Astrocyte (in vitro differentiated cells and primary cell): ENCODE measurements at regions not wholly inside any gene's neighbourhood (a gene's known extent, or its start where the extent isn't known, plus 50 kb on each side); places are given as distances from the start of the nearest gene placed in this dataset.

Experiments used
- EZH2 ChIP-seq: IDR thresholded peaks from 2 replicates; pipeline ENCODE4 v1.6.1; 2012; ENCODE audit warnings: mild to moderate bottlenecking, low read length, inconsistent platforms; ENCODE audit not compliant: insufficient read depth
- TF ChIP-seq, protein P1 (sequence below): IDR thresholded peaks from 2 replicates; pipeline ENCODE4 v1.5.1; 2011; ENCODE audit warnings: low read depth, mild to moderate bottlenecking, inconsistent platforms, low read length, moderate library complexity; ENCODE audit not compliant: insufficient read depth

DNA sequence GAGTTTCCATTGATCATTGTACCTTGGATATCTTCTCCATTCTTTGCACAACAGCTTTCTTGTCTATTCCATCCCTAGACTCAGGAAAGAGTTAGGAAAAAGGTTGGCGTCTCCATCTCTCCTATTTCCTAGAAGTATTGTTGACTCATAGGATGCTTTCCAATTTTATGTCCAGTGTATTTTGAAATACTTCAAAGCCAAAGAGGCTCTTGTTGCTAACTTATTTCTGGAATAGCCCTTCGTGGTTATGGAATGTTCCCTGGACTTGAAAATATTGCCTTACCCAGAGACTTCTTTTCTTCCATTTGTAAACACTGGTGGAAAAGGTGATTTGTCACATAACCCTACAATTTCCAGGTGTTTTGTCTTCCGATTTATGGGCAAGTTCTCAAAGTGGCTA is 402.3 kb upstream of the ZNF608 start:
- TF ChIP-seq, protein P1, sequence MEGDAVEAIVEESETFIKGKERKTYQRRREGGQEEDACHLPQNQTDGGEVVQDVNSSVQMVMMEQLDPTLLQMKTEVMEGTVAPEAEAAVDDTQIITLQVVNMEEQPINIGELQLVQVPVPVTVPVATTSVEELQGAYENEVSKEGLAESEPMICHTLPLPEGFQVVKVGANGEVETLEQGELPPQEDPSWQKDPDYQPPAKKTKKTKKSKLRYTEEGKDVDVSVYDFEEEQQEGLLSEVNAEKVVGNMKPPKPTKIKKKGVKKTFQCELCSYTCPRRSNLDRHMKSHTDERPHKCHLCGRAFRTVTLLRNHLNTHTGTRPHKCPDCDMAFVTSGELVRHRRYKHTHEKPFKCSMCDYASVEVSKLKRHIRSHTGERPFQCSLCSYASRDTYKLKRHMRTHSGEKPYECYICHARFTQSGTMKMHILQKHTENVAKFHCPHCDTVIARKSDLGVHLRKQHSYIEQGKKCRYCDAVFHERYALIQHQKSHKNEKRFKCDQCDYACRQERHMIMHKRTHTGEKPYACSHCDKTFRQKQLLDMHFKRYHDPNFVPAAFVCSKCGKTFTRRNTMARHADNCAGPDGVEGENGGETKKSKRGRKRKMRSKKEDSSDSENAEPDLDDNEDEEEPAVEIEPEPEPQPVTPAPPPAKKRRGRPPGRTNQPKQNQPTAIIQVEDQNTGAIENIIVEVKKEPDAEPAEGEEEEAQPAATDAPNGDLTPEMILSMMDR = no peak
- TF ChIP-seq EZH2 = no peak
